Skeletal muscle tissue (tissue), 3 donors: ENCODE measurements at regions not wholly inside any gene's neighbourhood (a gene's known extent, or its start where the extent isn't known, plus 50 kb on each side); places are given as distances from the start of the nearest gene placed in this dataset.

Experiments
- H3K27ac ChIP-seq: one replicate; pipeline ENCODE4 v1.7.0; 2013; ENCODE audit warnings: mild to moderate bottlenecking, low read depth, low read length, inconsistent platforms
- H3K27me3 ChIP-seq, 3 donors: one replicate each; pipeline ENCODE4 v1.7.0; 2013; ENCODE audit warnings: low read length in 3 of 3; ENCODE audit not compliant: control insufficient read depth in 3 of 3, insufficient read depth in 3 of 3
- H3K36me3 ChIP-seq, 3 donors: one replicate each; pipeline ENCODE4 v1.7.0; 2013; ENCODE audit warnings: low read length in 3 of 3; ENCODE audit not compliant: control insufficient read depth in 3 of 3, insufficient read depth in 3 of 3
- H3K4me1 ChIP-seq, 3 donors: one replicate each; pipeline ENCODE4 v1.7.0; 2013; ENCODE audit warnings: low read length in 3 of 3, mild to moderate bottlenecking in 3 of 3; ENCODE audit not compliant: control insufficient read depth in 3 of 3, insufficient read depth in 3 of 3
- H3K4me3 ChIP-seq, 3 donors: one replicate each; pipeline ENCODE4 v1.7.0; 2013; ENCODE audit warnings: low read length in 3 of 3
- H3K9ac ChIP-seq, 3 donors: one replicate each; pipeline ENCODE4 v1.7.0; 2013; ENCODE audit warnings: low read length in 3 of 3, mild to moderate bottlenecking in 3 of 3, moderate library complexity in 2 of 3, low read depth in 1 of 3
- H3K9me3 ChIP-seq, 3 donors: one replicate each; pipeline ENCODE4 v1.7.0; 2013; ENCODE audit warnings: low read length in 3 of 3; ENCODE audit not compliant: control insufficient read depth in 3 of 3
- donor health status: Osteomylitis.

DNA sequence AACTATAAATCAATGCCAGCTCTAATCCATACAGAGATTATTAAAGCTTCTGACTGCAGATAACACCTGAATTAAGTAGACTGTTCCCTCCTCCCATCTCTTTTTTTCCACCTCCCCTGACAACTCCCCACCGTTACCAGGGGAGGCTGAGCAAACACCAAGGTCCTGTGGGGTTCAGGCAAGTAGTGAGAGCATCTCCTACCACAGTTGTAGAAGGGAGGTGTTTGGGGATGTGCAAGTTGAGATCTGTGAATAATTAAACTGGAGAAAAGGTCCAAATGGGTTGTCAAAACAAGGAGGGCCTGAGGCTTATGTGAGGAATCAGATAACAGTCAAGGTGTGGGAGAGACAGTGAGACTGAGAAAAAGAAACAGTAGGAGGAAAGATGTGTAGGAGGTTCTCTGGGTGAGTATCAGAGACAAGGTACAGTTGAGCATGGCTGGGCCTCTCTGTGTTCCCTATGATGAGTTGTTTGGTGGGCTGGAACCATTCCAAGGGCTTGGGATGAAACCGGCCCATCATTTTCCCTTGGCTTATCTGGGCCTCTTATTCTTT, 194.6 kb downstream of the CYRIA start:
- Histone ChIP-seq H3K27ac (no peak overlapping the region), H3K9ac (no peak overlapping the region), H3K36me3 (no peaks in the 10 kb centered on the region), H3K4me3 (no peak overlapping the region), H3K9me3 (no peaks in the 10 kb centered on the region), H3K4me1 (no peaks in the 10 kb centered on the region), H3K27me3 (peaks cover 0 to 4% (median 3%) of the 10 kb centered on the region in 3 donors)

DNA sequence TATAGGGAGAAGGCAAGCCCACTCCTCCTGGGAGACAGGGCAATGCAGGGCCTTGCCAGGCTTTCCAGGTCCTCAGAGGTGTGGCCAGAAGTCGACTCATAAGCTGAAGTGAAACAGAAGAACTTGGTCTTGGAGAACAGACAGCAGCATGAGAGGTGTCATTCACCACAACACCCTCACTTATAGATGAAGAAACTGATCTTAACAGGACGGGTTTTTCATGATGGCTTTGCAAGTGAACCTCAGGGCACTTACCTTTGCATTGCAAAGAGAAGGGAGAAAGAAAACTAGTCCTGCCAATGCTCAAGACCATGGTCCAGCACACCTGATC, 198.8 kb downstream of the CYRIA start:
- H3K9me3 ChIP-seq: no peaks in the 10 kb centered on the region
- H3K9ac ChIP-seq: no peak overlapping the region
- no peaks in the 10 kb centered on the region for H3K36me3 ChIP-seq
- peaks cover 0 to 4% (median 4%) of the 10 kb centered on the region in 3 donors for H3K27me3 ChIP-seq
- no peak overlapping the region for H3K27ac ChIP-seq
- no peaks in the 10 kb centered on the region for H3K4me1 ChIP-seq
- H3K4me3 ChIP-seq: no peak overlapping the region

DNA sequence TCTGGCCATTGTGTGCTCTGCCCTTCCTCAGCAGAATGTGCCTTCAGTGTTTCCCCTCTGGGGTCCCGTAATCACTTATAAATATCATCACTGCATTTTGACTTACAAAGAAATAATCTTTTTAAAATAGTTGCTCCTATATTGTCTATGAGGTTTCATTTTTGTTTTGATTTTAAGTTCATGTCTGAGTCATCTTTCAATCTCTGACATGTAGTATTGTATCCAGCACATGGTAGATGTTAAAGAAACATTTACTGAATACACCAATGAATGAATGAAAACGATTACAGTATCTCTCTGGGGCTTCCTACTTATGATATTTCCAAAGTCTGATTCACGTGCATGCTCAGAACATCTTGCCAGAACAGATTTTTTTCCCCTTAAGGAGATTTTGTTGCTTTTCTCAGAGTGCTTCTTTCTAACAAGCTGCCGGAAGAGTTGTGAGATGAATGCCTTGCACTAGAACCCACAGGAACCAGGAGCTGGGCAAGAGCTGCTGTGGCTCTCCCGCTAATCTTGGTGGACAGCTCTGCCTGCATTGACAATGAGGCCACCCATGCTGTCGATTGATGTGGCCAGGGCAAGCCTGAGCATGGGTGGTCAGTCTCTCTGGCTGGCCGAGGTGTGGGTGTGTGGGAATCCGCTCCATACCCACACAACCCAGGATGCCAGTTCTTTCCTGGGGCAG, 199.4 kb downstream of the CYRIA start:
- H3K4me1 ChIP-seq: no peaks in the 10 kb centered on the region
- H3K9ac ChIP-seq: no peak overlapping the region
- peaks cover 0 to 6% (median 4%) of the 10 kb centered on the region in 3 donors for H3K27me3 ChIP-seq
- H3K9me3 ChIP-seq: no peaks in the 10 kb centered on the region
- no peak overlapping the region for H3K27ac ChIP-seq
- no peak overlapping the region for H3K4me3 ChIP-seq
- no peaks in the 10 kb centered on the region for H3K36me3 ChIP-seq

DNA sequence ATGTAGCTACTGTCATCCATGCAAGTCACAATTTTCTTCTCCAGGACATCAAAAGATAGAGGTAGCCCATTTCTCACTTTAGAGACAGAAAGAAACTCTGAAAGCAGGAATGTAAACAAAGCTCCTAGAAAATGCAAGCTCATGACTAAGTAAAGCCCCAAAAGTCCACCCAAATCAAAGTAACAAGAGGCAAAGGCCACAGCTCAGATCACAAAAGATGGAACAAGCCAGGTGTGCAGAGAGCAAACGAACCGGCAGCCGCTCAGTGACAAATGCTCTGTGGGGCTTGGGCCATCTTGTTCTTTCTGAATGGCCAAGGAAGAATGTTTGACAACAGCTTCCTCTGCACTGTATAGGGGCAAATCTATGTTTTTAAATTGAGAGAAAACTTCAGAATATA, 201.0 kb downstream of the CYRIA start:
- H3K36me3 ChIP-seq: no peaks in the 10 kb centered on the region
- peaks cover 0 to 6% (median 4%) of the 10 kb centered on the region in 3 donors for H3K27me3 ChIP-seq
- no peaks in the 10 kb centered on the region for H3K9me3 ChIP-seq
- H3K27ac ChIP-seq: no peak overlapping the region
- no peak overlapping the region for H3K4me3 ChIP-seq
- H3K9ac ChIP-seq: no peak overlapping the region
- H3K4me1 ChIP-seq: no peaks in the 10 kb centered on the region

DNA sequence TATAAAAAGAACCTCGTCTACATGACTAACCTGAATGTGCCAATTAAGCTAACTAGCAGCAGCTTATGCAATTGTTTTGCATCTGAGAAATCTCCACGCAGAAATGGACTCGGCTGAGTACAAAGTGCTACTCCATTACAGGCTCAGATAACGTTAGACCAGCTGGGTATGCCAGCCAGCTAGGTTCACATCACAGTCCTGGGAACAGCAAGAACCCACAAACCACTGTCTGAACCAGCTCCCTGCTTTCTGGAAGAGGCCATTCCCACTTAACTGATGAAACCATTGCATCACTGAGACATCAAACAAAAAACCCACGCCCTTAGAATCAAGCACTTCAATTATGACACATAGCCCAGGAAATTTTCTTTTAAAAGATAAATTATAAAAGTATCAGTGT, 202.7 kb downstream of the CYRIA start:
- Histone ChIP-seq H3K9ac (no peak overlapping the region), H3K36me3 (no peaks in the 10 kb centered on the region), H3K4me3 (no peak overlapping the region), H3K27ac (no peak overlapping the region), H3K4me1 (no peaks in the 10 kb centered on the region), H3K27me3 (peaks cover 0 to 6% (median 4%) of the 10 kb centered on the region in 3 donors), H3K9me3 (no peaks in the 10 kb centered on the region)

DNA sequence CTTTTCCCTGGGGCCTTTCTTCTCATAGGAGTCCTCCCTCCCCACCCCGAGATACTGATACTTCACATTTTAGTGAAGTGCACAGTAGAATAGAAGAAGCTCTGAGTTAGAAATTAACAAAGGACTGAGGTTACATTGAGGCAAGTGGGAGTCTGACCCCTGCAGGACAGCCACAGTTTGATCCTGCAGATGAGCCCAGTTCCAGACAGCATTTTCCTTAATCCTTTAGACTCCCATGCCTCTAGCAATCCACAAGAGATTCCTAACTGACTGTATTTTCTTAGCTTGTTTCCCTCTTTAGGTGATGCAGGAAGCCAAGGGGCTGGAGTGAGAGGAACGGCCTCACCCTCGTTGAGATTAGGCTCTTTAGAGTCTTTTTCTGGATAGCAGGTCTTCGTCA, 204.0 kb downstream of the CYRIA start:
- no peaks in the 10 kb centered on the region for H3K4me1 ChIP-seq
- H3K9ac ChIP-seq: no peak overlapping the region

DNA sequence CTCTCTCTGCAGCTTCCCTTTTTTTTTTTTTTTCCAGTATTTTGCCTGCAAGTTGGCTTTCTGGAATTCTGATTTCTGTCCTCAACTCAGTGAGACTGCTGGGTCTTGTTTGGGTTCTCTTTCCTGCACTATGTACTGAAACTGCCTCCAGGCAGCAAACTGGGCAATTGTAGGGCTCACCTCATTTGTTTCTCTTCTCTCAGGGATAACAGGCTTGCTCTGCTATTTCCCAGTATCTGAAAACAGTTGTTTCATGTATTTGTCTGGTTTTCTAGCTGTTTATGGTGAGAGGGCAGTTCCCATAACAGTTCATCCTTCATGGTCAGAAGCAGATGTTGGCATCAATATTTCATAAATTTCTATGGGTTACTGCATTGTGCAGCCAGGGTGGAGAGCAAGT, 206.0 kb downstream of the CYRIA start:
- Histone ChIP-seq H3K36me3 (no peaks in the 10 kb centered on the region), H3K4me1 (no peaks in the 10 kb centered on the region), H3K9ac (no peak overlapping the region), H3K27me3 (peaks cover 0 to 3% (median 0%) of the 10 kb centered on the region in 3 donors), H3K9me3 (no peaks in the 10 kb centered on the region), H3K27ac (no peak overlapping the region), H3K4me3 (no peak overlapping the region)

More for the DNA sequence above, 204.0 kb downstream of the CYRIA start:
- Histone ChIP-seq H3K36me3 (no peaks in the 10 kb centered on the region), H3K27me3 (peaks cover 0 to 5% (median 2%) of the 10 kb centered on the region in 3 donors), H3K9me3 (no peaks in the 10 kb centered on the region), H3K27ac (no peak overlapping the region), H3K4me3 (no peak overlapping the region)

DNA sequence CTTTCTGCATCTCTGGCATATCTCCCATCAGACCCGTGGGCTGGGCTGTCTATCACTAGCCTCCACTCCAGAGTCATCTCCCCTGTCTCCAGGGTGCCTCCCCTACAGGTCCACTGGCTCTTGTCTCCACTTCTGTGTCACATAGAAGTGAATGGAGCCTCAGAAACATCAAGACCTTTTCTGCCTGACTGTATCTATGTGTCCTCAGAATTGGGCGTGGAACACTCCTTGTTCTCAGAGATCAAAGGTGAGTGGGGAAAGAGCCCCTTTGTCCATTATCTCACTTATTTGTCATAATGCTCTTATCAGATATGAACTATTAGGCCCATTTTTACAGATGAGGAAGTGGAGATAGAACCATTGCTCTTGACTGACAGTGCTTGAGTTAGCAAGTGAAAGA, 211.0 kb downstream of the CYRIA start:
- Histone ChIP-seq H3K36me3 (no peaks in the 10 kb centered on the region), H3K27ac (no peak overlapping the region), H3K9ac (no peak overlapping the region), H3K27me3 (no peaks in the 10 kb centered on the region), H3K4me1 (no peaks in the 10 kb centered on the region), H3K4me3 (no peak overlapping the region), H3K9me3 (no peaks in the 10 kb centered on the region)

DNA sequence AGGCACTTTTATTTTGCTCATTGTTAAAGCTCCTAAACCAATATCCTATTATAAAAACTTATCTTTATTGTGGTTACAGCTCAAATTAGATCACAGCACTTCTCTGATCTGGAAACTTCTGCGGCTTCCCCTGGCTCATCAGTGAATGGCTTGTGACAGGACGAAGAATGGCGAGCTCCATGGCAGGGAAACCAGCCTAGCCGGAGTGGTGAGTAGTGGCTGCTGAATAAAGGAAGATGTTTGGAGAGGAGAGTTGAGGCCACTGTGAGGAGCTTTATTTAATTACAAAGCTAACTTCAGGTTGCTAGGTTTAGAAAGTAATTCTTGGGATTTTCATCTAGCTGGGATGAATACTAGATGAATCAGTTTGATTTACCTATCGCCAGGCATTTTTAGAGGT, 213.5 kb downstream of the CYRIA start:
- Histone ChIP-seq H3K9ac (no peak overlapping the region), H3K9me3 (no peaks in the 10 kb centered on the region)

DNA sequence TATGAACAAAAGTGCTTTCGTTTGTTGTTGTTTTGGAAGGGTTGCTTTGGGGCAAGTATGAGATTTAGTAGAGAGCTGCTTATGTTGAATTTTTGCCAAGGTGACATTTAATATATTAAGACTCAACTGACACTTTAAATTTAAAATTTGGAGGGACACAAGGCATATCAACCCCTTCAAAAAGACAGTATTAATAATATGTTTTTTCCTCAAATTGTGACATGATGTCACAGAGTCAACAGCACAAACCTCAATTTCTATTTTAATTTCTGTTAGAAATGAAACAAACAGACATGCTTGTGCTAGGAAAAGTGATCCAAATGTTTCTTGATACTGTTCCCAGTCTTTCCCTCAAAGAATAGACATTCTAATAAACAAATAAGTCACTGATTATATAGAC, 218.9 kb downstream of the CYRIA start:
- no peaks in the 10 kb centered on the region for H3K27me3 ChIP-seq
- no peaks in the 10 kb centered on the region for H3K36me3 ChIP-seq
- H3K27ac ChIP-seq: no peak overlapping the region
- H3K9ac ChIP-seq: no peak overlapping the region
- no peaks in the 10 kb centered on the region for H3K9me3 ChIP-seq
- H3K4me3 ChIP-seq: no peak overlapping the region
- no peaks in the 10 kb centered on the region for H3K4me1 ChIP-seq

More for the DNA sequence above, 213.5 kb downstream of the CYRIA start:
- no peak overlapping the region for H3K27ac ChIP-seq
- no peaks in the 10 kb centered on the region for H3K4me1 ChIP-seq
- H3K4me3 ChIP-seq: no peak overlapping the region
- H3K36me3 ChIP-seq: no peaks in the 10 kb centered on the region
- H3K27me3 ChIP-seq: no peaks in the 10 kb centered on the region
